ENCODE measurements at regions not wholly inside any gene's neighbourhood (a gene's known extent, or its start where the extent isn't known, plus 50 kb on each side); places are given as distances from the start of the nearest gene placed in this dataset.

DNA sequence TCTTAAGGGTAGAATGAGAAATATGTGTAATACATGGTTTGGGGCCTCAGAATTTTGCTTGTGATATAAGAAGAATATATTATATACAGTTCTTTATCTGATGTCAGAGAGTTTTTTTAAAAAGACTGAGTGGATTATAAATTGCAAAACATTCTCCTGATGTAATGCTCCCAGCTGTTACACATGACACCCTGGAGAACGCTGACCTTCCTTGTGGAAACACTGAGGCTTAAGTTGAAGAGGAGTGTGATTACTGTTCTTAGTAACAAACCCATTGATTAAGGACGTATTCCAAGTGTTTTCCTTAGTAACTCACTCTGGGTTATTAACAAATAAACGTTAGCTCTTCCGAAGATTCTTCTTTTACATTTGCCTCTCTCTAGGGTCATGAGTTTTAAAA lies 1069.3 kb upstream of the CNTNAP5 start:
- in situ Hi-C loops (cut with MboI) = no loop called here
- BruUV-seq (replicated peaks) = no TSS peak

More for the DNA sequence above, 1069.3 kb upstream of the CNTNAP5 start:
- intact Hi-C loops (cut with micrococcal nuclease) = no loop called here
- FAIRE-seq (no peak), DNase-seq (ENCODE audit: extremely low read depth in 1 of 4, low spot score in 3 of 4) (no peak), ATAC-seq (no peak)
- no peak overlapping the region for H3K9ac ChIP-seq (ENCODE audit: insufficient read depth in 1 of 2, low read depth in 2 of 2, low read length in 2 of 2)
- no peak overlapping the region for H3K27ac ChIP-seq (ENCODE audit: extremely low read depth, low read depth, low read length)
- 2% methylated on average over 4 of the region's 4 CpGs for WGBS (ENCODE audit: insufficient coverage, low coverage, missing lambda C conversion rate)
- H3K27me3 ChIP-seq (ENCODE audit: control insufficient read depth in 2 of 2, insufficient read depth in 2 of 2, low read length in 2 of 2) = no peaks in the 10 kb centered on the region
- no peak overlapping the region for H3K4me3 ChIP-seq
- no peak overlapping the region for H2AFZ ChIP-seq (ENCODE audit: low read depth, low read length)
- H4K20me1 ChIP-seq (replicated peaks; ENCODE audit: control insufficient read depth, insufficient read depth, low read length) = no peaks in the 10 kb centered on the region
- no peaks in the 10 kb centered on the region for H3K9me1 ChIP-seq (ENCODE audit: control insufficient read depth, insufficient read depth, low read length)
- H3K79me2 ChIP-seq (ENCODE audit: control insufficient read depth, insufficient read depth, low read length) = no peaks in the 10 kb centered on the region
- no peaks in the 10 kb centered on the region for H3K4me1 ChIP-seq (replicated peaks in 1 of 2; ENCODE audit: control insufficient read depth in 2 of 2, insufficient read depth in 2 of 2, low read length in 2 of 2)
- no peak for TF ChIP-seq ZNF764 (CRISPR knock-in tag; IDR thresholded peaks at IDR 0.05; ENCODE audit: low read depth)
- TF ChIP-seq ZFP36 (IDR thresholded peaks at IDR 0.05; ENCODE audit: low read depth, low read length, partially characterized antibody) = no peak
- TF ChIP-seq, protein P1, sequence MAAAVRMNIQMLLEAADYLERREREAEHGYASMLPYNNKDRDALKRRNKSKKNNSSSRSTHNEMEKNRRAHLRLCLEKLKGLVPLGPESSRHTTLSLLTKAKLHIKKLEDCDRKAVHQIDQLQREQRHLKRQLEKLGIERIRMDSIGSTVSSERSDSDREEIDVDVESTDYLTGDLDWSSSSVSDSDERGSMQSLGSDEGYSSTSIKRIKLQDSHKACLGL (CRISPR knock-in tag; IDR thresholded peaks at IDR 0.05; ENCODE audit: borderline replicate concordance, poor library complexity, severe bottlenecking) = no peak
- TF ChIP-seq RAD21 (CRISPR knock-in tag; conservative IDR thresholded peaks at IDR 0.05 in 1 of 2, IDR thresholded peaks at IDR 0.05 in 1 of 2) = no peak
- no peak for TF ChIP-seq ZEB2 (IDR thresholded peaks at IDR 0.05)
- TF ChIP-seq HLTF (IDR thresholded peaks at IDR 0.05) = no peak
- no peak for TF ChIP-seq ZKSCAN1 (IDR thresholded peaks at IDR 0.05; ENCODE audit: low read depth, low read length)
- TF ChIP-seq CBX5 (IDR thresholded peaks at IDR 0.05; ENCODE audit: borderline replicate concordance, low read depth) = no peak
- TF ChIP-seq, protein P2, sequence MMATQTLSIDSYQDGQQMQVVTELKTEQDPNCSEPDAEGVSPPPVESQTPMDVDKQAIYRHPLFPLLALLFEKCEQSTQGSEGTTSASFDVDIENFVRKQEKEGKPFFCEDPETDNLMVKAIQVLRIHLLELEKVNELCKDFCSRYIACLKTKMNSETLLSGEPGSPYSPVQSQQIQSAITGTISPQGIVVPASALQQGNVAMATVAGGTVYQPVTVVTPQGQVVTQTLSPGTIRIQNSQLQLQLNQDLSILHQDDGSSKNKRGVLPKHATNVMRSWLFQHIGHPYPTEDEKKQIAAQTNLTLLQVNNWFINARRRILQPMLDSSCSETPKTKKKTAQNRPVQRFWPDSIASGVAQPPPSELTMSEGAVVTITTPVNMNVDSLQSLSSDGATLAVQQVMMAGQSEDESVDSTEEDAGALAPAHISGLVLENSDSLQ (IDR thresholded peaks at IDR 0.05) = no peak
- H3K36me3 ChIP-seq (ENCODE audit: control insufficient read depth, insufficient read depth, low read length) = no peaks in the 10 kb centered on the region
- H3K9me3 ChIP-seq (replicated peaks; ENCODE audit: control insufficient read depth, insufficient read depth, low read depth, low read length) = no peaks in the 10 kb centered on the region
- H3K4me2 ChIP-seq (ENCODE audit: insufficient read depth, low read length) = no peak overlapping the region
- POLR2A ChIA-PET = no interaction called here
- CTCF ChIA-PET (ENCODE audit: low intra/inter-chr PET ratio) = no interaction called here
